HuH-7.5 (cell line): ENCODE measurements at regions not wholly inside any gene's neighbourhood (a gene's known extent, or its start where the extent isn't known, plus 50 kb on each side); places are given as distances from the start of the nearest gene placed in this dataset.

Experiments used
- DNase-seq: peaks from one replicate; pipeline ENCODE4 v3.0.0; 2011; ENCODE audit warnings: low spot score

GRCh38 chr4:95672811-95673210 is 124.0 kb upstream of the UNC5C start:
- DNase-seq, result no peak

DNA sequence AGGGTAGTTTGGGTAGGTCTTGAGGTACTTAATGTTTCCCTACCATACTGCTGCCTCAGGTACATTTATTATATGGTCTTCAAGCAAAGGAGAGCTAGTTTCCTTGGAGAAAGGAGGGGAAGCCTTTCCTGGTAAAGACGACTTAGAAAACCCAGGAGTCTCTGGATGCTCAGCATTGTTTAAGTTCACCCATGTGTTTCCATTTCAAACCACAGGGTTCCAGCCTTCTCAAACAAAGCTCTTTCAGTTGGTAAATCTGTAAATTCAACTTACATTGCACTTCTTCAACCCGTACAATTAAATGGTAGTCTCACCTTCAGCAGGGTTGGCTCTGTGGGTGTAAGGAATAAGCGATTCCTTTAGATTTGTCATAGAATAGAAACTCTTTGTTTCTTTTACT is 111.9 kb upstream of the UNC5C start:
- DNase-seq, result no peak

DNA sequence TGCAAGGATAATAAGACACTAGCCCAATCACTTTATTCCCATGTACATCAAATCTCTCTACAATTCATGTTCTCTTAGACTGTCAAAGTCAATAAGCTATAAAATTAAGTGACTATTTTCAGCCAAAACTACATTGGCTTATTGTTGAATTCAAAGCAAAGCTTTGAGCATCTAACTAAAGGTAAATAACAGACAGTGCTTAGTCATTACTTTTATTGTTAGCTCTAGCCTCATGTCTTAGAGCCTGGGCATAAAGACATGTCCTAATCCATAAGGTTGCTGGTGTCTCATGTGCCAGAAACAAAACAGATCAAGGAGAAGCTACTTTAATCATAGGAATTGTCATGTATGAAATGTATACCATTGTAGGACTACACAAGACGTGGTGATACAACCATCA is 103.1 kb upstream of the UNC5C start:
- DNase-seq, result no peak

DNA sequence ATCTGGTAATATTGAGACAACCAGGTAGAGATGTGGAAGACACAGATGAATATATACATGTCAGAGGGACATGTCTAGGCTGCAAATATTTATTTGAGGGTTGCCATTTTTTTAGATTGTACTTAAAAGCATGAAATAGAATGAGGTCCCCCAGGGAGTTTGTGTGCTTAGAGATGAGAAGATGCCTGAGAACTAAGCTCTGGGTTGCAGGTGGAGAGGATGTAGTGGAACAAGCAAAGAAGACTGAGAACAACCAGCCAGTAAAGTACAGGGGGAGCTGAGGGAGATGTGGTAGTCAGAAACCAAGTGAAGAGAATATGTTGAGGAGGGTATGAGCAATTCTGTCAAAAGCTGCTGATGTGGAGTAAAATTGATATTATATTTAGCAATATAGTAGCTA is 95.6 kb upstream of the UNC5C start:
- no peak for DNase-seq

- no peak for DNase-seq
Observed at GRCh38 chr4:95643627-95644026, 94.9 kb upstream of the UNC5C start.

GRCh38 chr4:95641571-95641970 is 92.8 kb upstream of the UNC5C start:
- no peak for DNase-seq

DNA sequence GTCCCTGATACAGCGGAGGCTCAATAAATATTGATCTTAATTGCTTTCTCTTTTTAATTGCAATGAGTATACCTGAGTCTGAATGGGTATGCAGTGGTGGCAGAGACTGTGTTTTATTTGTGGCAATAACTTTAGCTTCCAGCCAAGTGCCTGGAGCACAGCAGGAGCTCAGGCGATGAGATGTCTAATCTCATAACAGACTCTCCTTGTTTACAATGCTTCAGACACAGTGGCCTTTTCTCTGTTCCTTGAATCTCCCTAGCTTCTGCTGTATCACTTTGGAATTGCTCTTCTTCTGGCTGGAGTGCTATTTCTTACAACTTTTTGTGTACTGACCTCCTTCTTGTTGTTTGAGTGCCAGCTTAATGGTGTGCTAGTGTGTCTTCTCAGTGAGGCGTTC is 91.5 kb upstream of the UNC5C start:
- no peak for DNase-seq

- DNase-seq, result no peak
Observed at GRCh38 chr4:95638920-95639501, 90.2 kb upstream of the UNC5C start.

DNA sequence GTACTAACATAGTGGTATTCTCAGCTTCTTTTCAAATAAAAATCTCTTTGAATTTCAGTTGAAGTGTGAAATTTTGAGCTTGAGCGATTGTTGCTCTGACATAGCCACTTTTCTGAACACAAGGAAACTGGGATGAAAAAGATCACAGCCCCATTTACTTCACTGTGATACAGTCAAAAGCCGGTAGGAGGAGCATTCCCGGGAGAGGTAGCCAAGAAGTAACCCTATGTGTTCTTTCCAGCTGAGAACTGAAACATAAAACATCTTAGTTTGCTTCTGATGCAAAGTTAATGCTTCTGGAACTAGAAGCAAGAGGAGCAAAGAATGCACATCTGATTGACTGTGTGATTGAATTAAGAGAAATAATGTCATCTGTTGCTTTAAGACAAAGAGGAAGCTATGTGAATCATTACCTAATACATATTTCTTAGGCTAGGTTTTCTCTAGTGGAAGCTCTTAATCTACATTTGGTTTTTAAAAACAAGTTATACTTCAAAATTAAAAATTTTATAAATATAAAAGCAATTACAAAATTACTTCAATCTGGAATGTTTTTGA is 88.3 kb upstream of the UNC5C start:
- DNase-seq, result peak; percentile 7

DNA sequence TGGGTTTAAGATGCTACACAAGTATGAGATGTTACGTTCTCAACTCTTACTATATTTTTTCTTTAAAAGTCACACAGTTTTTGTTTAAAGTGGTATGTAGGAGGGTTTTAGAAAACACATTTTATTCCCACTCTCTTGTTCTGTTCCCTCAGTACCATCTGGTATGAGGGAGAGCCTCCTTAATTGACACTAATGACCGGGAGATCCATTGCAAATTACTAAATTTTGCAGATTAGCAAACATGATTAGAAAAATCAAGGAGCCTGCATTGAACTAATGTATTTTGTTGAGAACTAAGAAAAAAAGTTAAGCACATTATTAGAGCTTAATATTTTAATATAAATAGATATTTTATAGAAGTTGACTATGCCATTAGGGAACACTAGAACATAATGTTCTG is 87.3 kb upstream of the UNC5C start:
- no peak for DNase-seq

DNA sequence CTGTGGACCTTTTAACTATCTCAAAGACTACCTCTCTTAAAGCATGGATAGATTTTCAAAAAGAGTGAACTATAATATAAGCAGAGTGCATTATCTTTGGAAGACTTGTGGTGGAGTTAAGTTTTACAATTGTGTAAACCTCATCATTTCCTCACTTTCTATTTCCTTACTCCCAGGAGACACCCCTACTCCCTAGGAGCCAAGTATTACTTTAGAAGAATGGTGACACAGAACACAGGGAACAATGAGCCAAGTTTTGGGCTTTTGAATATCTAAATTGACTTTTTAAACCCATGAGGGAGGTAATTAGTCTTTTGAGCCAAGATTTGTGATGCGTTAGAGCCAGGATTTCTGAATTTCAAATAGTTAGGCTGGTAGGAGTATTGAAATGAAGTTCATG is 78.9 kb upstream of the UNC5C start:
- DNase-seq, result no peak

GRCh38 chr4:95627024-95627605 is 78.3 kb upstream of the UNC5C start:
- no peak for DNase-seq

DNA sequence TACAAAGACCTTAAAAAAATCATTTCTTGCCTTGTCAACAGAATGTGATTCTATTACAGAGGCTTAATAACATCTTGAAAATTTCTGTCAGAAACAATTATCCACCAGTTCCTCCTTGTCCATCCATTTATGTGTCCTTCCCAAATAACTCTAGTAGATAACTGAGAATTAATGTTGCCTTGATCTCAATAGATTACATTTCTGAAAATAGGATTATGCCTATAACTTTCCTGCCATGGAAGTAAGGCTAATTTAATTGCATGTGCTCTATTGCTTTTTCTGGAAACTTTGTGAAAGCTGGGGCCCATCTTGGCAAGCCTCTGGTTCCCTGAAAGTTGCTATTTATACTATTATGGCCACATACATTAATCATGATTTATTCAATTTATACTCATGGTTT is 76.2 kb upstream of the UNC5C start:
- DNase-seq, result no peak

- DNase-seq, result no peak
Observed at GRCh38 chr4:95619525-95620443, 71.0 kb upstream of the UNC5C start.

GRCh38 chr4:95614684-95615205 is 66.0 kb upstream of the UNC5C start:
- DNase-seq, result no peak

- no peak for DNase-seq
Observed at GRCh38 chr4:95610061-95610569, 61.3 kb upstream of the UNC5C start.

GRCh38 chr4:95606739-95607138 is 58.0 kb upstream of the UNC5C start:
- DNase-seq, result no peak

DNA sequence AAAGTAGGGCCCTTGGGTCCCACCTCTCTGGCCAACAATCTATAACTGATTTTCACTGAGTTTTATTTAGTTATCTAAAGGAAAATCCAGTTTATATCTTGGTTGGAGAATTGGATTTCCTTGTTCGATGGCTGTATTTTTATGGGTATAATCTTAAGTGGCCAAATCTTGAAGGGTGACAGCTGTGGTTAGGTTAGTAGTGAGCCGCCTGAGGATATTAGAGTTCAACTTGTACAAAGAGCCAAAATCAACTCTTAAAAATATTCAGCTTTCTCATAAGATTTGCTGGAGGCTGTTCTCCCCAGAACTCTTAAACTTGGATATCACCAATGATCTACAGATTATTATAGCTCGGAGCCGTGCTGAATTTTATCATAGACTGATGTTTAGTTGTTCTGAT is 54.6 kb upstream of the UNC5C start:
- DNase-seq, result no peak

GRCh38 chr4:95602872-95603271 is 54.1 kb upstream of the UNC5C start:
- DNase-seq, result no peak

DNA sequence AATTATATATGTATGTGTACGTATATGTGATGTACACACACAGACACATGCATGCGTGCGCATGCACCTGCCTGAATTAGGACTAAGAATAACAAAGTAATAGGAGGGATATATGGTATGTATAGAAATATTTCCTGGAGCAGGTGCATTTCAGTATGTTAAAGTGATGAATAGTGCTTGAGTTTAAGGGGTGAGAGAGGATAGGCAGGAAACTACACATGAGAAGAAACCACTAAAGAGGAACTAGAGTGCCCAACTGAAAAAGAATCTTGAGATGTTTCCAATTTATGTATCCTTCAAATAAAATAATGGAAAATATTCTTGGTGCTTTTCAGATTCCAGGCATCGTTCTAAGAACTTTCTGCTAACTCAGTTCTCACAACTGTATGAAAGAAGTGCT is 52.6 kb upstream of the UNC5C start:
- no peak for DNase-seq

DNA sequence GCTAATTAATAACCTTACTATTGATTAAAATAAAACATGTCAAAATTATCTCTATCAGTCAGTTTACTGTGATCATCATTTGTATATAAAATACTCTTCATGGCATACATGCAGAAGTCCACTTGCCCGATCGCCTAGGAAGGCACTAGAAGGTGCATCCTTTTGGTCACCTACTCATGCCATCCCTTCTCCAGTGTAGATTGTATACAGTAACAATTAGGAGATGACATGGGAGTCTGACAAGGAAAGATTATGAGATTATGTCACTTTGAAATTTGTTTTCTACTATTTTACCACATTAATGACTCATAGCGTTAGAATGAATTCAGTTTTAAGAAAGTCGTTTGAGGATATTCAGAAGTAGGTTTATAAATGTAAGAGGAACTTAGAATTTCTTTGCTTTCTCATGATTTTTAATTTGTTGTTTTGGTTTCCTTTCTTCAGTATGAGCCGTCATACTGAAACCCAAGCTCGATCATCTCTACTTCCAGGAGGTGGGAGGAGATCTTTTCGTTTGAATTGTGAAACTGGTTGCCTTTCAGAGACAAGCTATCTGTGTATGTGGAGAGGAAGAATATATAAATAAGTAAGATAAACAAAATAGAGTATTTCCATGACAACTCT is 51.1 kb upstream of the UNC5C start:
- no peak for DNase-seq
